CD4-positive, alpha-beta T cell treated with Interleukin-6 for 4 hours (primary cell): ENCODE measurements at regions not wholly inside any gene's neighbourhood (a gene's known extent, or its start where the extent isn't known, plus 50 kb on each side); places are given as distances from the start of the nearest gene placed in this dataset.

Experiments
- DNase-seq: peaks from one replicate; pipeline ENCODE4 v3.0.0-alpha.2; 2020; ENCODE audit warnings: mixed read lengths

DNA sequence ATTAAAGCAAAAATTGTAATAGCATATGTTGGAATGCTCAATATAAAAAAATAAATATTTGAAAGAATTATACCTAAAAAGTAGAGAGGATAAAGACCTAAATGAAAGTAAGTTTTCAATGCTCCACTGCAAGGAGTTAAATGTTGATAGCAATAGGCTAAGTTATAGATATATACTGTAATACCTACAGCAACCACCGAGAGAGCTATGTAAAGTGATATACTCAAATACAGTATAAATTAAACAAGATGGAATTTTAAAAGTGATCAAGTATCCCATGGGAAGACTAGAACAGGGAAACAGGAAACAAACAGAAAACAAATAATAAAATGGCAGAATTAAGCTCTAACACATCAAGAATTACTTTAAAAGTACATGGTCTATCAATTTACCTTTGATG is 73.9 kb downstream of the CASP3 start:
- DNase-seq = no peak

DNA sequence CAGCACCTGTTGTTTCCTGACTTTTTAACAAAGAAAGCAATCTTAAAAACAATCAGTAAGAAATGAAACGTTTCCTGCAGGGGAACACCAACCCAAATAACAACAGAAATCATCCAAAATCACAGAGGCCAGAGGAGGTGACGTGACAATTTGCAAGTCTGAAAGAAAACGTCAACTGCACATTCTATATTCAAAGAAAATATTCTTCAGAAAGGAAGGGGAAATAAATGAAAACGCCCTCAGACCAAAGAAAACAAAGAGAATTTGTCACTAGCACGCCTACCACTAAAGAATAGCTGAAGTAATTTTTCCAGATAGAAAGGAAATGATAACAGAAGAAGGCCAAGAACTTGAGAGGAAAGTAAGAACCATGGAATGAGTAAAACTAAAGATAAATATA is 74.4 kb downstream of the CASP3 start:
- no peak for DNase-seq

DNA sequence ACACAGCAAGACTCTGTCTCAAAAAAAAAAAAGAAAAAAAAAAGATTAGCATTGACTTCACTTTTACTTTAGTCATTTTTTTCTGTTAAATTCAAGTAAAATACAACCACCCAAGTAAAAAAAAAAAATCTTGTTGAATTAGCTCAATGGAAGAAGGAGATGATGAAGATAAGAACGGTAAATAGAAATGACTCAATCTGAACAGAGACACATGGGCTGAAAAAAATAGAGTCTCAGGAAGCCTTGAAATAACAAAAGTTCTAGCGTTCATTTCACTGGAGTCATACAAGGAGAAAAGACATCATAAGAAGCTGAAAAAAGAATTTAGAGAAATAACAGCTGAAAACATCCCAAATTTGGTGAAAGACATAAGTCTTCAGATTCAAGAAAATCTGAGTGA is 75.5 kb downstream of the CASP3 start:
- no peak for DNase-seq

GRCh38 chr4:184568770-184569169 is 80.5 kb downstream of the CASP3 start:
- DNase-seq = no peak

- DNase-seq = no peak
Observed at GRCh38 chr4:184563621-184564020, 85.6 kb downstream of the CASP3 start.

- no peak for DNase-seq
Observed at GRCh38 chr4:184558996-184559395, 84.6 kb upstream of the IRF2 start.

DNA sequence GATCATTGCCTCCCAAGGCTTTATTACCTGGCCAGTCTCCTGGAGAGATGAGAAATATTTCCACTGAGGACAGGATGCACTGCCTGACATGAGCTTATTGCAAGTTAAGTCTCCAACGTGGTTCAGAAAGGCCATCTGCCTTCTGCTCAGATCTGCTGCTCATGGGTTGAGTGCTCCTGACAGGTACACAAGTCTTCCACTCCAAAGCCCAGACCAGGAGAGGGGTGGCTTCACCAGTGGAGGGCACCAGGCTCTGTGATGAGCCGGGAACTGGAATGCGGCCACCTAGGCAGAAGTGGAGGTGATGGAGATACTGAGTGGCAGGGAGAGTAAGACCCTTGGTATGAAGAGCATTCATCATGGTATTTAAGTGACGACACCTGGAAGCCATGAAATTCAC is 79.5 kb upstream of the IRF2 start:
- DNase-seq = no peak

DNA sequence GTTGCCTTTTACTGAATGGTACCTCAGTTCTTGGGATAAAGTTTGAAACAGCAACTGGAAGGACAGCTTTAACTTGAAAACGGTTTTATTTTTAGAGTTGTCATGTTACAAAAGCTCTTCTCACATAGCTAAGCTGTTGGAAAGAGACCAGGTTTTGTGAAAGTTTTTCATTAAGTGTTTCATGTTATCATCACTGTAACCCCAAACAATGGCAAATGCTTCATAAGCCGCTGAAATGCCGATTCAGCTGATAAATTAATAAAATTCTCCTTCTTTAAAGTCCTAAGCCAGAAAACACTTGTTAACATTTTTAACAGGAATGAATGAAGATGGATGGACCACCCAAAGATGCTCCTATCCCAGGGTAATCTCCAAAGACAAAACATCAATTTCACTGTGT is 76.1 kb upstream of the IRF2 start:
- no peak for DNase-seq

DNA sequence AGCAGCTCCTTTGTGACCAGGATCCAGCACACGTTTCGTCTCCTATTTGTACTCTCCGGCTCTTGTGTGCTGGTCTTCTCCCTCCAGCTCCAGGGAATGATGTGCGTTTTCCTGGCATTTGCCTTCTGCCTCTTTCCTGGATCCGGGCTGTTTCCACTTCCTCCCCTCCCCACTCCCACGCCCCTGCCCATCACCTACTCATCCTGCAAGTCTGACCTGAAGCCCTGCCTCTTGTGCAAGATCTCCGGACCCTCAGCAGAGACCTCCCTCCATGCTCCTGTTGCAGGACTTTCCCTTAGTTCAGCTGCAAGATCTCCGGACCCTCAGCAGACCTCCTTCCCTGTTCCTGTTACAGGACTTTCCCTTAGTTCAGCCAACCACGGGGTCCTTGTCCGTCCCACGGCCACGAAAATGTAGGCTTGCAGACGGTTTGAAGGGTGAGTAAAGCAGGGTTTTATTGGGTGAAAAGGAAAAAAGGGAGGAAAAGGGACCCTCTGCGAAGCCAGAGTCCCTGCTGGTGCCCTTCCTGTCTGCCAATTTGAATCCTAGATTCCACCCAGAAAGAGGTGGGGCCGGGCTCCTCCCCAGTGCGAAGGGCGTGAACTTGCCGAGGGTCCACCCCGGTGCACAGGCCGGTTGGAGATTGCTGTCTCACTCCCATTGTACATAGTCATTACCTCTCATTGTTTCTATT is 74.4 kb upstream of the IRF2 start:
- no peak for DNase-seq

DNA sequence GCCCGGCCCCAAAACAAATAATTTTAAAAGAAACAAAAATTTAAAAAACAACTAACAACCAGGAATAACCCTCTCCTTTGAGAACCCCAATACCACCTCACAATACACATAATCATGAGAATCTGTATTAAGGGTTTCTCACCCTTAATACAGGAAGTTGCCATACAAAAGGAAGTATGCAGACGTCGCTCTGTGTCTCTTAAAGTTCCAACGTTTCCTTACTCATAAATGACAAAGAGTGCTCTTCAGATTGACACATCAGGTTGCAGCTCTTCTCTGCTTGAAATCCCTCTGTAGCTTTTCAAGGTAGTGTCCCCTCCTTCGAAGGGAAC is 73.9 kb upstream of the IRF2 start:
- no peak for DNase-seq

GRCh38 chr4:184544788-184545409 is 70.5 kb upstream of the IRF2 start:
- no peak for DNase-seq

DNA sequence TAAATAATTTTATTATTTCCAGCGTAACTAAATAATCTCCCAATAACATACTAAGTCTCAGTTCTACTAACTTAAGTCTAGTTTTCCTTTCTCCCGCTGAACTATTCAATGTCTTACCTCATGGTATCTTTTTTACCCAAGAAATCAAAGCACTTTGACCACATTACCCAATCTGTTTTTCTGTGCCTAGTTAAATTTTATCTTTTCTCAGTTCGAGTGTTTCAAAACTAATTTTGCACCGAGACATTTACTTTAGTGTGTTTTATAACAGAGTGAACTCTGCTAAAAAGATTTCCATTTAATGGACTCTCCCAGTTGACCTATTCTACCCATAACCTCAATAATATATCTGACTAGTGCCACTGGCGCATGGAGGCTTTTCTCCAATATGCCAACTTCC is 67.6 kb upstream of the IRF2 start:
- no peak for DNase-seq

GRCh38 chr4:184540307-184540706 is 66.0 kb upstream of the IRF2 start:
- DNase-seq = no peak

GRCh38 chr4:184538023-184538599 is 63.8 kb upstream of the IRF2 start:
- DNase-seq = peak; percentile 71

GRCh38 chr4:184537269-184538022 is 63.1 kb upstream of the IRF2 start:
- peak; percentile 93 for DNase-seq

DNA sequence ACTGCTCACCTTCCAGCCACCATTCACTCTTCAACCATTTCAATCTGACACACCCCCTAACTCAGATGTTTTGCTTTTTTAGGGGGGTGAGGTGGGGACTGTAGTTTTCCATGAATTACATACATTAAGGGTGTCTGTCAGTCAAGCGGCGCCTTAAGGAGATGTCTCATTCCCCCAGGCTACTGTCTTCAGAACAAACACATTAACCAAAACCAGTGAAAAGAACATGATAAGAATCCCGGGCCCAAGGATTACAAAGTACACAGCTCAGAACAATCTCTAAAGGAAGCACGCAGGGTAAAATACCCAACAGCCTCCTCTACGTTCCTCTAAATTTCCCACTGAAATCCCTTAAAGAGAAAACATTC is 62.5 kb upstream of the IRF2 start:
- DNase-seq = no peak

GRCh38 chr4:184536065-184536880 is 61.9 kb upstream of the IRF2 start:
- no peak for DNase-seq

- DNase-seq = no peak
Observed at GRCh38 chr4:184534511-184535391, 60.4 kb upstream of the IRF2 start.

DNA sequence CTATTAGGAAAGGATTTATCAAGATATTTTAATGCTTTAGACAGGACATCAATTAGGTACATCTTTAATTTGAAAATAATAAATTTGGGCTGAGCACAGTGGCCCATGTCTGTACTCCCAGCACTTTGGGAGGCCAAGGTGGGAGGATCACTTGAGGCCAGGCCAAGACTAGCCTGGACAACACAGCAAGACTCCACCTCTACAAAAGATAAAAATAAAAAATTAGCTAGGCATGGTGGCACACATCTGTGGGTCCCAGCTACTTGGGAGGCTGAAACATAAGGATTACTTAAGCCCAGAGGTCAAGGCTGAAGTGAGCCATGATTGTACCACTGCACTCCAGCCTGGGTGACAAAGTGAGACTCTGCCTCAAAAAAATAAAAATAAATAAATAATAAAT is 59.6 kb upstream of the IRF2 start:
- DNase-seq = no peak

DNA sequence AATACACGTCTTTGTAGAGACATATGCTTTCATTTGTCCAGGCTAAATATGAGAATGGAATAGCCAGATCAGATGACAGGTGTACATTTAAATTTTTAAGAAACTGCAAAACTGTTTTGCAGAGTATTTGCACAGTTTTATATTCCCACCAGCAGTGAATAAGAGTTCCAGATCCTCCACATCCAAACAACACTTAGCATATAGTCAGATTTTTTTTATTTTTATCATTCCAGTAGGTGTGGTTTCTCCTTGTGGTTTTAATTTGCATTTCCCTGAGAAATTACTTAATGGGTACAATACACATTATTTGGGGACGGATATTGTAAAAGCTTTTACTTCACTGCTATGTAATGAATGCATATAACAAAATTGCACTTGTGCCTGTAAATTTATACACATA is 56.7 kb upstream of the IRF2 start:
- DNase-seq = no peak

GRCh38 chr4:184529283-184529682 is 54.9 kb upstream of the IRF2 start:
- DNase-seq = no peak

GRCh38 chr4:184528713-184529112 is 54.4 kb upstream of the IRF2 start:
- no peak for DNase-seq
